Middle frontal gyrus (tissue), 1 donor: ENCODE measurements at regions not wholly inside any gene's neighbourhood (a gene's known extent, or its start where the extent isn't known, plus 50 kb on each side); places are given as distances from the start of the nearest gene placed in this dataset.
A peak's percentile ranks its signal among the peaks of the same experiment; 100 is the strongest.

ENCODE experiments used
- DNase-seq: peaks from one replicate; pipeline ENCODE4 v3.0.0-alpha.2; 2015; ENCODE audit warnings: low spot score; ENCODE audit errors: extremely low spot score

DNA sequence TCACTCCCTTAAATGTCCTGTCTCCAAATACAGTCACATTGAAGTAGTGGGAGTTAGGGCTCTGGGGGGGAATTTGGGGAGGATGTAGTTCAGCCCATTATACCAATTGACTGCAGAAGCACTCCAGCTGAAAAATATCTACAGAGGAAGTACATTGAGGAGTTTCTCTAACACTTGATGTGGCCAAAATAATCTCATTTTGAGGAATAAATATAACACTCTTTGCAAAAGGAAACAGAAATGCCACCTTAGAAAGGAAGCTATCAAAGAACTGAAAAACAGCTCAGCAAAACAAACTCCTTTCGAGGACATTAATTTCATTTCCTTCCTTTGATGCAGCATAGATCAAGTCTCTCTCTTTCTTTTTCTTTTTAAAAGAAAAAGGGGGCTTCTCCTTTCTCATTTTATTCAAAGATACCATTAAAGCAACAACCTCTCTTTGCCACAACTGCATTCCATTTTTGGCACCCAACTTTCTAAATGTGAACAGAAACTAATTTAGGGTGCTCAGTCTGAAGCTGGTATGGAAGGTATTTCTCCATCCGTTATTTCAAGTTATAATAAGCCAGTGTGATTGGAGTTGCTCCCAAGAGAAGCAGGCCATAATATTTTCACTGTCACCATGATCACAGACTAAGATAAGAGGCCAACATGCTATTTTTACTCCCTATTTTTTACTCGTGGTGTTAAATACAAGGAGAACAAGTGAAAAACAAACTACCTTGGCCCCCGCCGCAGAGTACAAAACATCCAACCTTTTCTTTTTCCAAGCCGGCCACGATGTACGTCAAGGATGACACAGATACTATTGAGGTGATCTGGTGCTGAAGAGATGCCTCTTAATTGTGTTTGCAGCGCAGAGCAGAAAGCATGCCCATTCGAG, 230.4 kb upstream of the GATB start:
- DNase-seq, result no peak

GRCh38 chr4:151990201-151990600, 229.4 kb upstream of the GATB start:
- DNase-seq, result no peak

DNA sequence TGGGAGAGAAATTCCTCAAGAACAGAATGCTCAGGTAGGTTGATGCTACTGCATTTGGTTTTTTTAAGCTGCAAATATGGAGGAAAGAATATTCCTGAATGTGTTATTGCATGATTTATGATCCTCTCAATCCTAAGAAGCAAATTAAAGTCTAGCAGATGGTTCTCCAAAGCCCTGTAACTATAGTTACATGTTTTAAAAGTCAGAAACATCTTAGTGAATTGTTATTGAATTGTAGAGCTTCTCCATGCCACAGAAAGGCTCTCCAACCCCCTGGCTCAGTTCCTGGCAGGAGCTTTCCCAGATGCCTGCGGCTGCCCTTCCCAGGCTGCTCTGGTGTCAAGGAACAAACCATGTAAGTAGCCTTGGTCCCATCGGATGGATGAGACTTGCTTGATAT, 227.8 kb upstream of the GATB start:
- DNase-seq, result no peak

DNA sequence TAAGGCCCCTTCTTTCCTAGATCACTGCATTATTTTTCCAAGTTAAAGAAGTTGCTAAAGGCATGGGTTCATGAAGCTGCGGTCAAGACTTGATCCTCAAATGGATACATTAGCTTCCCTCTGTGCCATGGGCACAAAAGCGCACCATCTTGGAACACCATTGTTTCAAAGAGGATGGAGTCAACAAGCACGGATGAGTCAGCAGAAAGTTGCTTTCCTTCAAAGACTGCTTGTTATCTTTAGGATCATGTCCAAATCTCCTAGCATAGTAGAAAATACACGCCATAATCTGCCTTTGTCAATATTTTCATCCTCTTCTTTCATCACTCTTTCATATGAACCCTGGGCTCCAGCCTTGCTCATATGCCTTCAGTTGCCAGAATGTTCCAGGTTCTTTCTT, 226.8 kb upstream of the GATB start:
- DNase-seq, result no peak

GRCh38 chr4:151983854-151984253, 223.0 kb upstream of the GATB start:
- no peak for DNase-seq

- no peak for DNase-seq
These were observed 219.0 kb upstream of the GATB start for GRCh38 chr4:151979819-151980218.

DNA sequence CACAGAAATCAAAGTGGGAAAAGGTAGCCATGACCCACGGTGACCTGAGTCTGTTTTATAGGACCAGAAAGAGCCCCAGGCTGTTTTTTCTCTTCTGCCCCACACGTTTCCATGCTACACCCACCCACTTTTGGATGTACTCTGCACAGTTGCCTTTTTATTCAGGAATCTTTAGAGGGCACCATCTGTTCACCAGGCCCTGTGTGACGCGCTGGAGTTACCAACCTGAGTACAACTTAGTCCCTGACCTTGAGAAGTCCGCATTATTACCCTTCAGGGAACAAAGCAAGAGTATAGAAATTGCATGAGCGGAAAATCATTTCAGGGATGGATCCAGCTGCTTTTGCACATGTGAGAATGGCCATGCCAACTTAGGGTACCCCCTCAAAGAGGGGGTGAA, 207.8 kb upstream of the GATB start:
- no peak for DNase-seq

DNA sequence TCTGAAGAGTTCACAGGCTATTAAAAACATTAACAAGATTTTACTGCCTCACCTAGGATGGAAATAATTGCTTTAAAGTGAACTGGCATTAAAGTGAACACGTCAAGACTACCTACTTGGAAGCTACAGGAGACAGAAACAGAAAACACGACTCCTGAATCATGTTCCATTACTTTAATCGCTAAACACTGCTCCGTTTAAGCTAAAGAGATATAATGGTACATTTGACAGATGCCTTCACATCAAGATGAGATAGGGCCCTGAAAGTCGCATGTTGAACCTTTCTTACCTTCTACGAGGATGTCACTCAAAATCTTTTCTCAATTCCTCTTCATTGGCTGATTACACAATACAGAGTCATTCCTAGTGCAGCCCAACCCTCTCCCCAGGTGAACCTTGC, 206.3 kb upstream of the GATB start:
- DNase-seq, result no peak

- no peak for DNase-seq
These were observed 201.5 kb upstream of the GATB start for GRCh38 chr4:151962138-151962823.

GRCh38 chr4:151961456-151961855, 200.6 kb upstream of the GATB start:
- no peak for DNase-seq

DNA sequence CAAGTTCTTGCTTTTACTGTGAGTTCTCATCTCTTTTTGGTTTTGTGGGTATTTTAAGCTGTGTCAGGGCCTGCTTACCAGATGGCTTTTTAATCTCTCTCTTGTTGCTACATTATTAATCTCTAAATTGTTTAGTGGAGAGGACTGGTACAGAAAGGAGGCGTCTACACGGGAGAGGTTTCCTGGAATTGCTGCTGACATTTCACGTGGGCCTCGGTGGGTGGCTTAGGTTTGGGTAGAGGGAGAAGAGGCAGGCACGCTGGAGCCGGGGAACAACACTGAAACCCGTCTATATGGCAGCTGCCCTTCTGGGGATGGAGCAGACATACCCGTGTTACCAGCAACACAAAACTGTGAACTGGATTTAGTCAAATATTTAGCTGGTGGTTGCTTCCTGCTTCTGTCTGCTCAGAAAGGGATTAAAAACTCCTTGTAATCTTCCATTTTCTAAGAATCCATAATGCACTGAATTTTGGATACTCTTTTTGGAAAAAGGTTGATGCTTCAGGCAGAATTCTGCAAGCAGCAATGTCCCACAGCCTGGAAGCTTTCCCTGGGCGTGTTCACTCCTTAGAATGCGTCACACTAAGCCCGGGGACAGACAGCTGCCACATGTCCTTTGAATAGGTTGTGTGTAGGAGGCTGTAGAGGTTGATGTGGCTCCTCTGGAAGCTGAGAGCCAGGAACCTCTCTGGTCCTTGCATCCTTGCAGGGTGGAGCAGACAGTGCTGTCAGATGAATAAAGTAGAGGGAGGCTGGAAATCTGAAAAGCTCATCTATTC, 199.8 kb upstream of the GATB start:
- peak; percentile 71 for DNase-seq

DNA sequence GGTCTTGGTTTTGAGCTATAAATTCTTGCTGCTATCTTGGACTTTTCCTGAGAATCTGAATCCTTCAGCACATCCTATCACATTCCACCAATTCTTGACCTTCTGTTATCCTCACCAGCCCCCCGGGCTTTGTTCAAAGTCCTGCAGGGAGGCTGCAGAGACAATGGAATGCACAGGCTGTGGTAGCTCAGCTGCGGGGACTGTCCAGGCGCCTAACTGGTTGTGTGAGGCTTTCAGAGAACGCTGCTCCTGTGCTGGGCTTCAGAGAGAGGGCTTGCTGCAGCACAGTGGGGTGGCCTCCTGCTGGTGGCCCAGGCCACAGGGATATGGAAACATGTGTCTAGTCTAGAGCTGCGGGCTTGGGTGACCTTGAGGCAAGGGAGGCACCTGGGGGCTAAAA, 196.3 kb upstream of the GATB start:
- no peak for DNase-seq

GRCh38 chr4:151955721-151956380, 195.0 kb upstream of the GATB start:
- no peak for DNase-seq

DNA sequence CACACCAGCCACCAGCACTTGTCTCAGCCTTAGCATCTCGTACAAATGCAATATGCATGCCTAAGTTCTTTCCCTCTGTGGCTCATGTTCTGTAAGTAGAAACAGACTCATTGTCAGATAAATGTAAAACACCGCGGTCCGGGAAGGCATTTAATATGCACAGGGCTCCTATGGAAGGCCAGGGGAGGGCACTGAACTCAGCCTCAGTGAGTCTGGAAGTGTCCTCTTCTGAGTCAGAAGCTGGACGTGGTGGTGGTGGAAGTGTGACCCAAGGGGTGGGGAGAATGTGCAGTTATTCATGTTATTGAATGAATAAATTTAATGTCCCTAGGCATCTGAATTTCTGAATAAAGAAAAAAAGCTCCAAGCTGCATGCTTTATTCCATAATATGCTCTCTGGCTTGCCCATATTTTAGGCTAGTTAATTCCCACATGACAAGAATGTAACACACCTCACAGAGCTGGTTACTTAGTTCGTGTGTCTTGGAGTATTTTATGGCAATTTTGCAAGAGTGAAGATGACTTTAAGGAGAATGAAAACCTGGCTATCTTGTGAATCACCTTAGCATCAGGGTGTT, 193.1 kb upstream of the GATB start:
- DNase-seq, result no peak

DNA sequence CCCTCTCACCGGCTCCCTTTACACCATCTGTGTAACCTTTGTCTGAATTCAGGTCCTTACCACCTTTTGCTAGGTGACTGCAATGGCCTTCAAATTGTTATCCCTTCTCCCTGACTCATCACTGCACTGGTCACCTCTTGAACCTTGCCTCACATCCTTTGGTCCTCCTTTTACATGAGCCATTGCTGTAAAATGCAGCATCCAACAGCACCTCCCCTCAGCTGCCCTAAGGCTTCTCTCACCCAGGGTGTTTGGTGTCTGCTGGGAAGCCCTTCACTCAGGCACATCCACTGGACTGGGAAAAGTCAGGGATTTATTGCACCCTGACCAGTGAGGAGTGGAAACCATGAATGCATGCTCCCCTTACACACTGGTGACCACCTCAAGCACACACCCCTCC, 192.5 kb upstream of the GATB start:
- no peak for DNase-seq

DNA sequence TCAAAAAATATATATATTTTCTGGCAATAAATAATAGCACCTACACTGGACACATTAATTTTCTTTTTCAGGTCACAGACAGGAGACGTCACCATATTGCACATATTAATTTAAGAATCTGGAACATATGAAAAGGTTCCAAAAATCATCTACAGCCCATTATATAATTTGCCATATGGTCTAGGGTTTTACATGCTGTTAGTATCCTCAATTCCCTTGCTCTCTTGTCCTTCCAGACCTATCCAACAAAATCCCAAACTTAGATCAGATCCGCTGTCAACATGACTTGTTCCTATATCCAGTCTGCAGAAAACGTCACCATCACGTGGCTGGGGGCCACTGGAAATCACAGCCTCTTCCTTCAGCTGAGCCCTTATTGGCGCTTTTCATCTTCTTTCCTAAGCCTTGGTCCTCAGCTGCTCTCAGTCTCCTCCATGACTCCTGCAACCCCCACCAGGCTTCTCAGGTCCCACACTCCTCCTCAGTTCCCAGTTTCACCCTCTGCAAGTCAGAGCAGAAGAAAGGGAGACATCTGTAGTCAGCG, 192.0 kb upstream of the GATB start:
- DNase-seq, result no peak

DNA sequence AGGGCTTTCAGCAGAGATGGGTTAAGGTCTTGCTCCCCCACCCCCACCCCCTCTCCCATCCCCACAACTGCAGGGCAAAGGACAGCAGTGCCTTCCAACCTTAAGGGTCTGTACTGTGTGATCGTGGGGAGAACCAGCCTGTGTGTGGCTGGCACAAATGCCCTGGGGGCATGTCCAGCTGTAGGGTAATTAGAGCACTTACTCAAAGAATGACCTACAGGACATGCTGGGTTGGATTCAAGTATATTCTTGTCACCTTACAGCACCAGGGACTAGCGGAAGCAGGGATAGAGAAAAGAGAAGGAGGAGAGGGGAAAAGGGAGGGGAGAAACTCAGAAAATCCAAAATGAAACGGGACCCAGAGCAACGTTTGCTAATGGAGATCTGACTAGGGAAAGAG, 191.3 kb upstream of the GATB start:
- no peak for DNase-seq

- DNase-seq, result no peak
These were observed 190.9 kb upstream of the GATB start for GRCh38 chr4:151951671-151952050.

DNA sequence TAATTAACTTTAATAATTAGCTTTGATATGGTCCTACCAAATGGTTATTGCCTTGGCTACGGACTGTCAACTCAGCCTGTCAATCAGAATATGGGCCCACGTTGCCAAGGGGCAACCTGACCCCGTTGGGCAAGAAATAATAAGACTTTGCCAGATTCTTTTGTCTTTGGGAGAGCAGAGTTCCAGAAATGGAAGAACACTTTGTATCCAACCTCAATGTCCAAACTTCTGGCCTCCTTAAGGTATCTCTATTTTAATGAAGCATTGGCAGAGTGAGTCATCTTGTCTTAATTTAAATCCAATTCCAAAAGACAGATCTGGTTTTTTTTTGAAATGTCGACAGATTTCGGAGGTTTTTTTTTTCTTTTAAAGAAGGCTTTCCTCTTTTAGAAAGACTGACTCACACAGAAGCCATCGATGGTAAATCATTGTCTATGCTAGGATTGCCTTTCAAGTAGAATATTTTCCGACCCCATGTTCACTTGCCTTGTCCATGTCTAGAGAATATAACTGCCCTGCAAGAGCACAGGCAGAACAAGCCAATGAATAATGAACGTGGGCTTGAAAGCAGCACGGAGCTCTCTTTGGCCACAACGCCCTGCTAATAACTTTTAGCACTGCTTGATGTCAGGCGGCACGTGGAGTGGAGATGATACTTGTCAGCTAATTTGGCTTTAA, 190.3 kb upstream of the GATB start:
- DNase-seq, result peak; percentile 56

- DNase-seq, result no peak
These were observed 187.7 kb upstream of the GATB start for GRCh38 chr4:151948351-151949016.
